SIG-M5 treated with dmso at 0.1 percent for 504 hours (cell line): ENCODE measurements at regions not wholly inside any gene's neighbourhood (a gene's known extent, or its start where the extent isn't known, plus 50 kb on each side); places are given as distances from the start of the nearest gene placed in this dataset.
"Not testable (repeated sequence)": the region's sequence is repeated elsewhere in the genome, so short reads cannot be mapped to it uniquely, and the experiment has no call there.

Experiments used
- DNase-seq: peaks from one replicate; lab custom pipeline; 2025; ENCODE audit not compliant: unreplicated experiment; lab: John Stamatoyannopoulos, UW

- no peak for DNase-seq
Observed at GRCh38 chr5:83810511-83810910, 89.9 kb upstream of the HAPLN1 start.

GRCh38 chr5:83802686-83803085, 82.0 kb upstream of the HAPLN1 start:
- DNase-seq, result no peak

GRCh38 chr5:83800201-83800600, 79.5 kb upstream of the HAPLN1 start:
- DNase-seq, result no peak

GRCh38 chr5:83799020-83799419, 78.4 kb upstream of the HAPLN1 start:
- not testable (repeated sequence) for DNase-seq

GRCh38 chr5:83789371-83789770, 68.7 kb upstream of the HAPLN1 start:
- no peak for DNase-seq

- DNase-seq, result no peak
Observed at GRCh38 chr5:83787631-83788030, 67.0 kb upstream of the HAPLN1 start.

GRCh38 chr5:83785176-83785668, 64.6 kb upstream of the HAPLN1 start:
- DNase-seq, result no peak

GRCh38 chr5:83780699-83781350, 60.2 kb upstream of the HAPLN1 start:
- DNase-seq, result no peak

GRCh38 chr5:83777856-83778255, 57.2 kb upstream of the HAPLN1 start:
- no peak for DNase-seq

GRCh38 chr5:83776437-83777031, 55.9 kb upstream of the HAPLN1 start:
- no peak for DNase-seq
